ENCODE measurements at regions not wholly inside any gene's neighbourhood (a gene's known extent, or its start where the extent isn't known, plus 50 kb on each side); places are given as distances from the start of the nearest gene placed in this dataset.

GRCh38 chr13:89684896-89685295, 1662.6 kb upstream of the MIR17HG start:
- DNase-seq, result no peak

DNA sequence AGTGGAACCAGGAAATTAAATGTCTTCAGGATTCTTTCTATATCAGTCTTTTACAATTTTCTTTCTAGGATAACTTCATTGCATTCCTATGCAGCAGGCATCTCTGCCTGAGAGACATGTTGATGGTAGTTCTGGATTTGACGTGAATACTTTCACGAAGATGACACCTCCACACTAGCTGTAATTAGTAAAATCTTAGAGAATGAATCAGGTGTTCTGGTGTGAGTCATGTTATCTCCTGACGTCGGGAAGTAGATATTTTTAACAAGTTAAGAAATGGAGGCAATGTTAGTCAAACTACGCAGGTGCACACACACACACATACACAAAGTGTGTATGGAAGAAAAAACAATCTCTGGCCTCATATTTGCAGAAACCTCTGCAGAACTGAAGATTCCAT, 1661.3 kb upstream of the MIR17HG start:
- no peak for DNase-seq

DNA sequence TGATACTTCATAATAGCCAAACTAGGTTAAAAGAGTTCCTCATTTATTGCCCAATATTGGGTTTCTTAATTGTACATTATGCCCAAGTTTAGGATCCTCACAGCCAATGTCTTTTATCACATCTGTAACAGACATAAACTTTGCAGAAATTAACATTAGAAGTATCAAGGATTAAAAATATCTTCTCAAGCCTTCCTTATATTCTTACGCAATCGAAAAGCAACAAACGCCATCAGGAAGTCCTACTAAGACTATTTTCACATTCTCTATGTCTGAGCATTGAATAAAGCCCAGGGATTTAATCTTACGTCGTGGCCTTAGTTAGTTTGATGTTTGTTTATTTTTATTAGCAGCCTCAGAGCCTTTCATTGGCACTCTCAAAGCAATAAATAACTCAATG, 1660.4 kb upstream of the MIR17HG start:
- DNase-seq, result no peak

- DNase-seq, result no peak
Measured at GRCh38 chr13:89688918-89689317, 1658.6 kb upstream of the MIR17HG start.

- DNase-seq, result no peak
Measured at GRCh38 chr13:89694451-89694850, 1653.0 kb upstream of the MIR17HG start.

DNA sequence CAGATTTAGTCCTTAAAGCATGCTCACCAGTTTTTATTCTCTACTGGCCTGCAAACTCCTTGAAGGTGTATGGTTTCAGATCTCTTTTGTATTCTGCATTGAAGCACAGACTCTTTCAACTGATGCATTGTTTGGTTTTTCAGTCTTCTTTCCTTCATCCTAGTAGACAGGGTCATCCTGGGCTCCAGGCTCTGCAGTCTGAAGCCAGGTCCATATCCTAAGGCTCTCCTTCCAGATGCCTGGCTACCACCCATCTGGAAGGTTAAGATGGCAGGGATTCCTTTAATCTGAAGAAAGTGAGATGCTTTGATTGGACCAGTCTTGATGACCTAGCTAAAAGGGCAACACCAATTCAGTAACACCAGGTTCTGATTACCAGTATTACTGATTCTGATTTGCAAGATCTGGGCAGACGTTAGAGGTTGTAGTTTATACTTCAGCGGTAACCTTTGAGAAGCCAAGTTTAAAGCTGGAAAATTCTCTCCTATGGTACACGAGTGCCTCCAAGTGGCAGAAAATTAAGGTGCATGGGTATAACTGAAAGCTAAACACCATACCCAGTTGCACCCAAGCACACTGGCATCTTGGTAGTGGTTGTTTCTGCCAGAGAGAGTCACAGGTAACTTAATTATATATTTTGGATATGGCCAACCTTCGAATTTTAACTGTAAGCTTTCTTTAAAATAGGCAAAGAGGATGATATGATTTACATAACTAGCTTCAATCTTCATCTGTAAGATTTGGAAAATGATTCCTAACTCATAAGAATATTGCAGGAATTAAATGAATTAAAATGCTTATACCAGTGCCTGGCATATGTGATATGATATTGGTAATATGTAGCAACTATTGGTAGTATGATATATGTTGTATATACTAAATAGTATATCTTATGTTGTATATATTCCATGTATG, 1651.9 kb upstream of the MIR17HG start:
- peak; percentile 26 for DNase-seq

- DNase-seq, result no peak
Measured at GRCh38 chr13:89701913-89702312, 1645.6 kb upstream of the MIR17HG start.

- no peak for DNase-seq
Measured at GRCh38 chr13:89704040-89704439, 1643.4 kb upstream of the MIR17HG start.

- DNase-seq, result no peak
Measured at GRCh38 chr13:89708013-89708412, 1639.5 kb upstream of the MIR17HG start.

DNA sequence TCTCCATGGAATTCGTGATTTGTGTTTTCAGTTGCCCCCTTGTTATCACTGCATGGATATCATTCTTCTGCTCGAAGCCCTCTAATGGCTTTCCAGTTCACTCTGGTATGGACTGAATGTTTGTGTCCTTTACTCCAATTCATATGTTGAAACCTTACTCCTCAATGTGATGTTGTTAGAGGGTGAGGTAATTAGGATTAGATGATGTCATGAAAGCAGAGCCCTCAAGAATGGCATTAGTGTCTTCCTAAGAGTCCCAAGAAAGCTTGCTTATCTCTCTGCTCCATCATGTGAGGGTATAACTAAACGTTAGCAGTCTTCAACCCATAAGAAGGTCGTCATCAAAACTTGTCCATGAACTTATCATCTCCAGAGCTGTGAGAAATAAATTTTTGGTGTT, 1626.3 kb upstream of the MIR17HG start:
- DNase-seq, result no peak

GRCh38 chr13:89726690-89727435, 1620.6 kb upstream of the MIR17HG start:
- no peak for DNase-seq

DNA sequence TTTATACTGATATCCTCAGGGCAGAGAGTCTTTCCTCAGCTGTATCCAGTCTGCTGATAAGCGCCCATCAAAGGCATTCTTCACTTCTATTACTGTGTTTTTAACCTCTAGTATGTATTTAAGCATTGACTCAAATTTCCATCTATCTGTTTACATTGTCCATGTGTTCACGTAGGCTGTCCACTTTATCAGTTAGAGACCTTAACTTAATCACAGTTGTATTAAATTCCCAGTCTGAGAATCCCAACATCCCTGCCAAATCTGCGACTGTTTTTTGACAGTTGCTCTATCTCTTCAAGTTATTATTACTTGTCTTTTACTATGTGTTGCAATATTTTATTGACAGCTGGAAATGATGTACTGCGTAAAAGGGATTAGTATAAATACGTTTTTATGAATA, 1613.7 kb upstream of the MIR17HG start:
- DNase-seq, result no peak

DNA sequence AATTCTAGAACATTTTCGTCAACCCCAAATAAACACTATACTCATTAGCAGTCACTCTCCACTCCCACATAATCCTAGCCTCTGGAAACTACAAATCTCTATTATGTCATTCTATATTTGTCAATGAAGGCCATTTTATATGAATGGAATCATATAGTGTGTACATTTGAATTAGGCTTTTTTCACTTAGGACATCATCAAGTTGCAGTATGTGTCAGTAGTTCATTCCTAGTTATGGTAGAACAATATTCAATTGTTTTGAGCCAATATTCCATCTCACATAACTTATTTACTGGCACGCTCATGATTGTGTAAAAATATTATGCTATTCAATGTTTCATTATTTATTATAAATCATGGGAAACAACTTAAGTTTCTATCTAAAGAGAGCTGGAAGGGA, 1610.4 kb upstream of the MIR17HG start:
- DNase-seq, result no peak

DNA sequence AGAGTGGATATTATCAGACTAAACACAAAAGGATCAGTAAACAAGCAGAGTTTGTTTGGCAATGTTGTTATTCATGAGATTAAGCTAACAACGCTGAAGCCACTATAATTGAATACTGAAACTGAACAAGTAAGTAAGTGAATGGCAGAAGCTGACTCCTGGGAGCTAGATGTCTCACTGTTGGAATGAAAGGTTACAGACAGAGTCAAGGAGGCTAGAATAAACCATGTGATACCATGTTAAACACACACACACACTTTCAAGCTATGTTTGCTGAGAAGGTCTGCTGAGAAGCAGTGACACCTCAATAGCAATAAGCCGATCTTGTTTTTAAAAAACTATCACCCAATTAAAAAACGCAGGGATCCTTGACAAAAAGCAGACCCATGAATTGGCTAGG, 1609.4 kb upstream of the MIR17HG start:
- DNase-seq, result no peak

DNA sequence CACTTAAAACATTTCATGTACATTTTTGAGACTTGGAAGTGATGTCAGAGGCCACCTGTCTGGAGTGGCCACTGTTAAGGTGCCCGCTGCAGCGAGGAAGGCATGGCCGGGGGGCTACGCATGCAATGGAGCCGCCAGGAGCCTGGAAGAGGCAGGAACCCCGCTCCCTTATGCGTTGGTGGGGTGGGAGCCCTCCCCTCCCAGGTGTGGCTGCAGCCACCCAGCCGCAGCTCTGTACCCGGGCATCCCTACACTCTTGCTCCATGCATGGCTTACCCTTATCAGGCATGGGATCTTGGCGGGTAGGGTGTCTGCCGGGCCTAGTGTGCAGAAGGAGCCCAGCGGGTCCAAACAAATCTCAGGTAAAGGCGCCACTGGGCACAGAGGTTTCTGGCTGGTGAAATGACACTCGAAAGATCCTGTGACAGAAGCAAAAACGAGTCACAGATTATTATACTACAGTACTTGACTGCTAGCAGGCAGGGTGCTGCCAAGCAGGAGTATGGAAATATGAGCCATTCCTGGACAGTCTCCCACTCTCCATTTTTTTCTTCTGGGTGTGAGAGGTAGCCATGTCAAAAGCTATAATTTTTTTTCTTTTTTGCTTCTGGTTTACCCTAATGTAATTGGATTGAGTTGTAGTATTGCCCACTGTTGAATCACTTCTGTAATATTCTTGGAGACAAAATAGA, 1606.3 kb upstream of the MIR17HG start:
- no peak for DNase-seq

DNA sequence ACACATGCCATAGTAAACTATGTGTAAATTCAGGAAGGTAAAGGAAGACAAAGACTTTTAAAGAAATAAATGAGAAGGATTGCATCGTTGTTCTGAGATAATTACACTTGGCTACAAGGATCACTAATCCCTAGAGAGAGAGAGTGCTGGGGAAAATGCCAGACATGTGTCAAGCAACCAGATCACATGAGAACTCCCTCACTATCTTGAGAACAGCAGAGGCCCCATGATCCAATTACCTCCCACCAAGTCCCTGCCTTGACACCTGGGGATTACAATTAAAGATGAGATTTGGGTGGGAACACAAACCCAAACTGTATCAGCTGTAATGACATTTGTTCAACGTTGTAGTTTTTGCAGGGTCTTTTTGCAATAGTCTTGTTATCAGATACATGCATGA, 1600.9 kb upstream of the MIR17HG start:
- no peak for DNase-seq

DNA sequence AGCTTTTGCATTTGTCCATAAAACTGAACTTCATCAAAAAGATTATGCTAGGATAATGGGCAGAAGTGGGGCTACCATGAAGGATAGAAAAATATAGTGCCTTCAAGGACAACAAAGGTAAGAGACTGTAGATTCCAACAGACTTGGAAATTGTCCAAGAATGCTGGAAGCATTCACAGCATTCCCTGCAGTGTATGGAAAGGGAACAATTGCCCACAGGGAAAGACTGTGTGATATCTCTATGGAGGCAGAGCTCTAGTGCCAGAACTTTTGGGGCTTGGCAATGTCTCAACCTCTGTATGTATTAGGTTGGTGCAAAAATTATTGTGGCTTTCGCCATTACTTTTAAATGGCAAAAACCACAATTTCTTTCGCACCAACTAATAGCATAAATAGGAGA, 1598.8 kb upstream of the MIR17HG start:
- no peak for DNase-seq

DNA sequence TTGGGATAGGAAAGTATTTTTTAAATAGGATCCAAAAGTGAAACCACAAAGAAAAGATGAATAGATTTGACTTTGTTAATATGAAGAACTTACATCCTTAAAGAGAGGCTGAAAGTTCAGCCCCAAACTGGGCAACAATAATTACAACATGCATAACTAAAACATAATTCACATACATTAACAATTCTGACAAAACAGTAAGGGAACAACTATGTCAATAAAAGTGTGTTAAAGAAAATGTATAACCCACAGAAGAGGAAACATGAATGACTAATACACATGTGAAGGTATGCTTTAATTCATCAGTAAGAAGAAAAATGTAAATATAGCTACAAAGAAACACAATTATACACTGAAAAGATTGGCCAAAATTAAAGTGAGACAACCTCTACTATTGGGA, 1597.6 kb upstream of the MIR17HG start:
- DNase-seq, result no peak

GRCh38 chr13:89750371-89750770, 1597.1 kb upstream of the MIR17HG start:
- DNase-seq, result no peak

DNA sequence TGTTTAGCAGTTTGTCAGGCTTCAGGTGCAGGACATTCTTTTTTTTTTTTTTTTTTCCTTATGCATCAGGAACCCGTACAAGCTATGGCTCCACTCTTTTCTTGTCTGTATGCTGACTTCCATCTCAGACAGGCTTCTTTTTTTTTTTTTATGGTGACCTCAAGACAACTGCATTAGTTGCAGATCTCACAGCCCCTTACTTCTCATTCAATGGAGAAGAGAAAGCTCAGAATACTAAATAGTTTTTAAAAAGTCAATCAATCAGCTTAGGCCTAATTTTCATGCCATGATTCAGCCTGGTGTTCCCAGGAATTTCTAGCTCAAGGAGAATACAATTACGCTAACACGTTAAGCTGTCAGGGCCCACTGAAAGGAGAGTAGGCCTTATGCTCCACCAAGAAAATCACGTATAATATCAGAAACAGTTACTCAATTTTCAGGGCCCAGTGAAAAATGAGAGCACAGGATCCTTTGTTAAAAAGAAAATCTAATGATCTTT, 1596.0 kb upstream of the MIR17HG start:
- DNase-seq, result no peak

- no peak for DNase-seq
Measured at GRCh38 chr13:89752394-89752793, 1595.1 kb upstream of the MIR17HG start.

GRCh38 chr13:89755729-89756492, 1591.6 kb upstream of the MIR17HG start:
- DNase-seq, result no peak

- DNase-seq, result no peak
Measured at GRCh38 chr13:89763005-89763404, 1584.5 kb upstream of the MIR17HG start.
